ENCODE measurements at regions not wholly inside any gene's neighbourhood (a gene's known extent, or its start where the extent isn't known, plus 50 kb on each side); places are given as distances from the start of the nearest gene placed in this dataset.

- TF ChIP-seq NFIC (IDR thresholded peaks at IDR 0.05) = peak; percentile 55
- no peak for TF ChIP-seq USF1 (IDR thresholded peaks at IDR 0.05)
- TF ChIP-seq EP300 (IDR thresholded peaks at IDR 0.05; ENCODE audit: borderline replicate concordance) = no peak
- no peak for TF ChIP-seq FOXM1 (IDR thresholded peaks at IDR 0.05; ENCODE audit: borderline replicate concordance, low read depth)
Measured at GRCh38 chr1:163959622-163960021, 599.4 kb upstream of the PBX1 start.

- TF ChIP-seq ZBTB7A (IDR thresholded peaks at IDR 0.05; ENCODE audit: low read depth) = no peak
- TF ChIP-seq EP300 (IDR thresholded peaks at IDR 0.05; ENCODE audit: borderline replicate concordance) = no peak
- no peak for TF ChIP-seq TAF1 (IDR thresholded peaks at IDR 0.05; ENCODE audit: low read depth)
- no peak for TF ChIP-seq REST (IDR thresholded peaks at IDR 0.05; ENCODE audit: low read depth)
- TF ChIP-seq CEBPB (IDR thresholded peaks at IDR 0.05) = no peak
- no peak for TF ChIP-seq USF1 (IDR thresholded peaks at IDR 0.05)
- no peak for TF ChIP-seq YY1 (IDR thresholded peaks at IDR 0.05; ENCODE audit: low read depth)
- TF ChIP-seq RAD21 (IDR thresholded peaks at IDR 0.05; ENCODE audit: low read depth) = no peak
- TF ChIP-seq CREB1 (IDR thresholded peaks at IDR 0.05; ENCODE audit: low read depth) = no peak
- TF ChIP-seq TCF12 (IDR thresholded peaks at IDR 0.05; ENCODE audit: low read depth) = no peak
- no peak for TF ChIP-seq TEAD4 (IDR thresholded peaks at IDR 0.05)
- no peak for TF ChIP-seq FOXM1 (IDR thresholded peaks at IDR 0.05; ENCODE audit: borderline replicate concordance, low read depth)
- no peak for TF ChIP-seq NFIC (IDR thresholded peaks at IDR 0.05)
- TF ChIP-seq EGR1 (IDR thresholded peaks at IDR 0.05) = no peak
- no peak for TF ChIP-seq MAX (IDR thresholded peaks at IDR 0.05)
Measured at GRCh38 chr1:163970151-163970550, 588.8 kb upstream of the PBX1 start.

GRCh38 chr1:163970699-163971098 lies 588.3 kb upstream of the PBX1 start:
- TF ChIP-seq EP300 (IDR thresholded peaks at IDR 0.05; ENCODE audit: borderline replicate concordance) = no peak
- no peak for TF ChIP-seq TCF12 (IDR thresholded peaks at IDR 0.05; ENCODE audit: low read depth)
- TF ChIP-seq YY1 (IDR thresholded peaks at IDR 0.05; ENCODE audit: low read depth) = no peak
- no peak for TF ChIP-seq CREB1 (IDR thresholded peaks at IDR 0.05; ENCODE audit: low read depth)
- TF ChIP-seq MAX (IDR thresholded peaks at IDR 0.05) = no peak
- no peak for TF ChIP-seq TEAD4 (IDR thresholded peaks at IDR 0.05)
- TF ChIP-seq REST (IDR thresholded peaks at IDR 0.05; ENCODE audit: low read depth) = peak; percentile 36; the same call in 1 of the 2 replicates
- TF ChIP-seq TAF1 (IDR thresholded peaks at IDR 0.05; ENCODE audit: low read depth) = no peak

GRCh38 chr1:163973586-163973985 lies 585.4 kb upstream of the PBX1 start:
- no peak for TF ChIP-seq NFIC (IDR thresholded peaks at IDR 0.05)
- no peak for TF ChIP-seq TCF12 (IDR thresholded peaks at IDR 0.05; ENCODE audit: low read depth)
- no peak for TF ChIP-seq CREB1 (IDR thresholded peaks at IDR 0.05; ENCODE audit: low read depth)
- TF ChIP-seq YY1 (IDR thresholded peaks at IDR 0.05; ENCODE audit: low read depth) = no peak
- TF ChIP-seq REST (IDR thresholded peaks at IDR 0.05; ENCODE audit: low read depth) = no peak

GRCh38 chr1:163974120-163974519 lies 584.9 kb upstream of the PBX1 start:
- TF ChIP-seq YY1 (IDR thresholded peaks at IDR 0.05; ENCODE audit: low read depth) = no peak
- TF ChIP-seq EGR1 (IDR thresholded peaks at IDR 0.05) = no peak
- TF ChIP-seq USF1 (IDR thresholded peaks at IDR 0.05) = no peak
- no peak for TF ChIP-seq ZBTB7A (IDR thresholded peaks at IDR 0.05; ENCODE audit: low read depth)
- no peak for TF ChIP-seq TCF12 (IDR thresholded peaks at IDR 0.05; ENCODE audit: low read depth)
- no peak for TF ChIP-seq FOXM1 (IDR thresholded peaks at IDR 0.05; ENCODE audit: borderline replicate concordance, low read depth)
- TF ChIP-seq CEBPB (IDR thresholded peaks at IDR 0.05) = no peak
